ENCODE measurements at regions not wholly inside any gene's neighbourhood (a gene's known extent, or its start where the extent isn't known, plus 50 kb on each side); places are given as distances from the start of the nearest gene placed in this dataset.
"Not testable (repeated sequence)": the region's sequence is repeated elsewhere in the genome, so short reads cannot be mapped to it uniquely, and the experiment has no call there.

DNA sequence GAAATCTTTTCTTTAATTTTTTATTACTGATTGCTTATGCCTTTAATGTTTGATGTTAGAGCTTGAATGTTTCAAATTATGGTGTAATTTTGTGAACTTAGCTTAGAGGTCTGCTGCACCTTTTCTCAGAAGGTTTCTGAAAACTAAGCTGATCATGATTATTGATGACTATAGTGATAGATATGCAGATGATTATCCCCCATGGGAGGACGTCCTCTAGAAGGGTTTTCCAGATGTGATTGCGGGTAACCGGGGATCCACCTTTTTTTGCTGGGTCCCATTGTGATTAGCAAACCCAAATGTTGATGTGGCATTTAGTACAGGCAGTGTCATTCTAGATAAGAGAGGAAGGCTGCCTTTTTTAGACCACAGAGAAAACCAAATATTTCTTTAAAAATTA lies 272.9 kb downstream of the FBXO8 start:
- no peak for DNase-seq (ENCODE audit: low spot score)

DNA sequence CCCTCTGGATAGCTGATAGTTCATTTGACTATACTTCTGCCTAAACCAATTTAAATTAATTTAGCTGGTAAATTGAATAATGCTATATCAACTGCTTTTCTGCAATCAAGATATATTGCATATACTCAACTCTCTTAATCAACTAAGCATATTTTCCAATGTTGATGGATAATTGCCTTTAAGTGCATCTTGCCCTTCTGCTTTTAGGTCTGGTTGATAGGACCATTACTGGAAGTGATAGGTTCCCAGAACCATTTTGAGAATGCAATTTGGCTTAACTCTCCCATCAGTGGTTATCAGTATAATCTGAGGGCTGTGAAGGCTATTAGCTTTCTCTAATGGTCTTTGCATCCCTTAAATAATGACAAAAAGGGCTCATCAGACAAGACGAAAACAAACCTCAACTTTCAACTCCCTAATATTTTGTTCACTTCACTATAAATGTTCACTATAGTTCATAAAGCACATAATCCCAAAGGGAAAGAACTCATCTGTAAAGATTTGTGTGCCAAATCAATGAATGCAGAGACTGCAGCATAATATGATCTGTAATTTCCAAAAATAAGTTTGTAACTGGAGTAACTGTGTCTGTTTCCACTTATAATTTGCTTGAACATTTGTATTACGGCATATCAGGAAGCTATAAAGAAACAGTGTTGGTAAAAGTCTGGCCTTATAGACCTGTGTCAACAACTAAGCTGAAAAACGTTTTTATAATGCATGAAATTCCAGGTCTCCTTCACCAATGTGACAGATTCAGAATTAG lies 273.6 kb downstream of the FBXO8 start:
- no peak for DNase-seq (ENCODE audit: low spot score)

DNA sequence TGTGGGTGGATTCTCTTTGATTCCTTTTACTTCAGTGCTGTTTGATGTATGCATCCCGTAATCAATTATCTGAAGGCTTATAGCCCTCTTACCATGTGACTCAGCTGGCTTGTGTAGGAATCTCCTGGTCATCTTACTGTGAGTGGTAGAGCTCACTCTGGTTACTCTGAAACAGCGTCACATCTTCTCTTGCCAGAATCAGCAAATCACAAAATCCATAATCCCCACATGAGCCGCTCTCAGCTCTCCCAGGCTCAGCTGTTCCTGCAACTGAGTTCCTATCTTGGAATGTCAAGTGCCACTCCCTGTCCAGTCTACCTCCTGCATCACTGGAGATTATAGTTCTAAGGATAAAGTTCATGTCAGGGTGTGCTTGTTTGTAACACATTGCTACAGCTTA lies 278.0 kb downstream of the FBXO8 start:
- DNase-seq (ENCODE audit: low spot score): no peak

DNA sequence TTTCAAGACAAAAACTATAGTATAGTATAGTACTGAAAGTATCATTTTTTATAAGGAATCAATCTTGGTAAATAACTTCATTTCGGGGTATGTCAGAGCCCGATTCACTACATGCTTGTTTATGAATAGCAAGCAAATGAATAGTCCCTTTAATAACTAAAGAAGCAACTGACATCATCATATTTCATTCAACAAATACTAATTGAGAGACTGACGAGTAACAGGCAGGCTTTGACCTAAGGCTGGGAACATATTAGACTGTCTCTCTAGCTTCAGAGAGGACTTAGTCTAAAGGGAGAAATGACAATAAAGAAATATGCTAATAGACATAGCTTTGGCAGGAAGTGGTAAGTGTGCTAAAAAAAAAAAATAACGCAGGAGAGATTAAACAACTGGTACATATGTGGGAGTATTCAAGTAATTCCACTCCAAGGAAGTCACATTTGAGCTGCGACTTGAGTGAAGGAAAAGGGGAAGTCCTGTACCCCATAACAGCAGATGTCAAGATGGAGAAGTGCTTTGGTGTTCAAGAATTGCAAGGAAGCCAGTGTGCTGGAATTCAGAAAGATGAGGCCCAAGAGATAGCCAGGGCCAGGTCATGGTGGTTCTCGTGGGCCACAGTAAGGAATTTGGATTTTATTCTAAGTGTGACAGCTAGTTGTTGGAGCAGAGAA lies 284.9 kb downstream of the FBXO8 start:
- DNase-seq (ENCODE audit: low spot score): peak; percentile 80

DNA sequence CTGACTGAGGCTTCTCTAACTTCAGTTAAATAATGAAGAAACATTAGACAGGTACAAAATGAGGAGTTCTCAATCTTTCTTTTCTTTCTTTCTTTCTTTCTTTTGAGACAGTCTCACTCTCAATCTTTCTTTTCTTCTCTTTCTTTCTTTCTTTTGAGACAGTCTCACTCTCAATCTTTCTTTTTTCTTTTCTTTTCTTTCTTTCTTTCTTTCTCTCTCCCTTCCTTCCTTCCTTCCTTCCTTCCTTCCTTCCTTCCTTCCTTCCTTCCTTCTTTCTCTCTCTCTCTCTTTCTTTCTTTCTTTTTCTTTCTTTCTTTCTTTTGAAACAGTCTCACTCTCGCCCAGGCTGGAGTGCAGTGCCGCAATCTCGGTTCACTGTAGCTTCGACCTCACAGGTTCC lies 287.7 kb downstream of the FBXO8 start:
- not testable (repeated sequence) for DNase-seq (ENCODE audit: low spot score)

DNA sequence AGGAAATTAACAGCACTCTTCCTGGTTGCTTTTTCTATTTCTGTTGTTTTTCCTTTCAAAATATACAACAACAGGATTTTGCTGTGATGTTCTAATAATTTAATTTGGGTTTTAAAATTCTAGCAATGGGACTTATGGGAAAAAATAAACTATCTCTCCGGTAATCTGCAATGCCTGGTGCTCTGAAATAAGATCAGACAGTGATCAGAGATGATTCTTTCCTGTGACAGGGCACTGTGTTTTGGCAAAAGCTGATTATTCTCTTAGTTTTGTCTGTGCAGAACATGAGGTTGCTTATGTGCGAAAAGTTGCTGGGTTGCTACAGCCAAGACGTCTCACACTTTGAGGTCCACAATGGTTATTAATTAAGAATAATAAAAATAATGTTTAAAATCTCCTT lies 291.7 kb downstream of the FBXO8 start:
- DNase-seq (ENCODE audit: low spot score): no peak

DNA sequence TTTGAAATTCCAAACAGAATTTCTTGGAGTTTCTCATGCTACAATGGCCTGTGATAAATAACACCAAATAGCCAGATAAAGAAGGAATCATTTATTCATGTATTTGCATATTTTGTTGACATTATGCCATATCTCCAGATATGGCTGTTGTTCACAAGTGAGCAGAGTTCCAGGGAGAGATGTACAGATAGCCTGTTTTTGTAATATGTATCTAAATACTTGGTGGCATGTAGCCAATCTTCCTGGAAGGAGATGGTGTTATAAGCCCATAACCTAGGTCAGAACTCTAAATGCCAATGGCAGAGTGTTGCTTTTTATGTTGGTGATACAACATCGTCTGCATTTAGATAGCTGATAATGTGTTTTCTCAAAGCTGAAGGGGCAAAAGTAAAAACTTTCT lies 292.2 kb downstream of the FBXO8 start:
- DNase-seq (ENCODE audit: low spot score): no peak

DNA sequence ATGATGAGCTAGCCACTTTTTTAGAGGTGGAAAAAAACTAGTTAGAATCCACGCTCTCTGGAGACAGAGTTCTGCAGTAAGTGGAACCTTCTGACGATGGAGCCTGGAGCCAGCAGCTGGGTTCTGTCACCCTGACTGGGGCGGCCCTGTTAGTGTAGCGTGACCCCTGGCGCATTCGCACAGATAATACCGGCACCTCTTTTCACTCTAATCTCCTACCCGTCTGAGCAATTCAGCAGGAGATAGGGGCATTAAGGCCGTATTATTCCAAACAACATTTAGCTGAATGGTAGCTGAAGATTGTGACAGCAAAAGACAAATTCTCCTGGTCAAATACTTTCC lies 292.6 kb downstream of the FBXO8 start:
- DNase-seq (ENCODE audit: low spot score): no peak

DNA sequence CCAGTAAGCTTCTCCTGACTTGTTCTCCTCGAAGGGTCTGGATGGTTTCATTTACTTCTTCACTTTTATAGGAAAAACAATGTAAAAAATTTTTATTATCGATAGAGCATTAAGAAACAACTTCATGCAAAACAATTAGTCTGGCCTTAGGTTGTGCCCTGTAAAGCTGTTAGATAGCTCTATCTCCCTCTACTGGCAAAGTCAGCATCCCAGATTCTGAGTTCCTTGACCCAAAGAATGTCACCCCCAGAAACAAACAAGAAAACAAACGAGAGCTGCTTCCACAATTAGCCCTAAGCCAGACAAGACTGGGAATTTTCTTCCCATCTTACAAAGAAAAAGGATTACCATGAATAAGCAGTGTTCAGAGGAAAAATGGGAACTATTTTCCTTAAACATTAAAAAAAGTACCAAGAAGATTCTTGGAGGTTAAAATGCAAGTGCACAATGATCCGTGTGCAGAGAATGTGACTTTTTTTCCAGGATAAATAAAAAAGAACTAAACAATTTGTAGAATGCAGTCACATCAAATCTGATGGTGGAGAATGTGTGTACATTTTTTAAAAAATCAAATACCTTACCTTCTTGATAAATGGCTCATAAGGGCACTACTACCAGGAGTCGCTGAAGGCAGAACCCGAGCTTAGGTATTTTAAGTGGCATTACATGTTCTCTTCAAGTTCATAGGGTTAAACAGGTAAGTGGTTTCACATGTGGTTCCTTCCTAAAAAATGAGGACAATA lies 293.2 kb downstream of the FBXO8 start:
- peak; percentile 54 for DNase-seq (ENCODE audit: low spot score)

DNA sequence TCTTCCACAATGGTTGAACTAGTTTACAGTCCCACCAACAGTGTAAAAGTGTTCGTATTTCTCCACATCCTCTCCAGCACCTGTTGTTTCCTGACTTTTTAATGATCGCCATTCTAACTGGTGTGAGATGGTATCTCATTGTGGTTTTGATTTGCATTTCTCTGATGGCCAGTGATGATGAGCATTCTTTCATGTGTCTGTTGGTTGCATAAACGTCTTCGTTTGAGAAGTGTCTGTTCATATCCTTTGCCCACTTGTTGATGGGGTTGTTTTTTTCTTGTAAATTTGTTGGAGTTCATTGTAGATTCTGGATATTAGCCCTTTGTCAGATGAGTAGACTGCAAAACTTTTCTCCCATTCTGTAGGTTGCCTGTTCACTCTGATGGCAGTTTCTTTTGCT lies 319.9 kb downstream of the FBXO8 start:
- DNase-seq (ENCODE audit: low spot score): not testable (repeated sequence)

DNA sequence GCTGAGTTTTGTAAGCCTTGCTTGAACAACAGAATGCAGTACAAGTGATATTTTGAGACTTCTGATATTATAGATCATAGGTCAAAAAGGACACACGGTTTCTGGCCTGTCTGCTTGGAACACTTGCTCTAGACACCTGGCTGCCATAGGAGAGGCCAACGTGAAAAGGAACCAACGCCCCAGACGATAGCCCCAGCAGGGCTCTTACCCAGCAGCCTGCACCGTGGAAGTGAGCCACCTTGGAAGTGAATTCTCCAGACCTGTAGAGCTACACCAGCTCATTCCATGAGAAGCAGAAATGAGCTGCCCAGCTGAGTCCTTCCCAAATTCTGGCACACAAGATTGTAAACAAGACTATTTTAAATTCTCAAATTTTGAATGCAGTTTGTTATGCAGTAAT lies 323.1 kb downstream of the FBXO8 start:
- no peak for DNase-seq (ENCODE audit: low spot score)

DNA sequence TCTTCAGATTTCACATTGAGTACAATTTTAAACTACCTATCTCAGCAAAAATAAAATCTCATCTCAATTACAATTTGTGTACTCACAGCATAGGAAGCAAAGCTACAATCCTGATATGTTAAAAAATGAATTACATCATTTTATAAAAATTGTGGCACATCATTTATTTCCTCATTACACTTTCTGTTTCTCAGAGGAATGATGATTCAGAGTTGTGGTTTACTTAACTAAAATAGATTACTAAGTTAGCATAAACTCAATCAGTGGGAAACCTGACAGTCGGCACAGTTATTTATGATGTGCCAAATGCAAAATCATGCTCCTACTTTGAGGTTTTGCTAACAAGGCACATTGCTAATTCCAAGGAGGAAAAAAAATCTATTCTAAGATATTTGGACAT lies 325.0 kb downstream of the FBXO8 start:
- no peak for DNase-seq (ENCODE audit: low spot score)

DNA sequence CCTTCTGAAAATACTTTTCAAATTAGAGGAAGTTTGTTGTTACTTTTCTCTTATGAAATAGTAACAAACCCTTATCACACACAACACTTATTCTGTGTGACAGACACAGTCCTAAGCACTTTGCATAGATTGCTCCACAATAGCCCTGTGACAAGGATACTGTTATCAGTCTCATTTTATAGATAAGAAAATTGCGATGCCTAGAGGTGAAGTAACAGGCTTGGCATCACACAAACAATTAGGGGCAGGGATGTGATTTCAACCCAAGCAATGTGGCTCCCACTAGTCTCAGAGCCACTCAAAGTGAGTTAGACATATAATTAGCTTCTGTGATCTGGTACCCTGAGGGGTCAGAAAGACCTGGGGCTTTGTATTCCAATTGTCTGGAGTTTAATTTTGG lies 339.9 kb downstream of the FBXO8 start:
- DNase-seq (ENCODE audit: low spot score): no peak

DNA sequence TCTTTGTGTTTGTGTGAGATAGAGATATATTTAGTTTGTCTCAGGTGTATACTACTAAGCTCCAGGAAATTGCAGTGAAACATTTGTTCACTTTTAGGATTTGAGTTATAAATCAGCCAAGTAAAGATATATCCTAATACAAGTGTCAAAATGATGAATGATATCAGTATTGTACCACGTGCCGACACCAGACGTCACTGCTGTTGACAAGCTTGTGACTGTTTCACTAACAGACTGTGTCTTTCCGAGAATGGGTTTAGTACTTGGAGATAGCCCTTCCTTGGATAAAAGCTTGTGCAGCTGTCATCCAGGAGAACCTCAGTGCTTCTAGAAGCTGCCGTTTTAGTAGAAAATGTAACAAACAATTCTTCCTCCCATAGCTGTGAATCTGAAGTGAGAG lies 343.3 kb downstream of the FBXO8 start:
- DNase-seq (ENCODE audit: low spot score): no peak

DNA sequence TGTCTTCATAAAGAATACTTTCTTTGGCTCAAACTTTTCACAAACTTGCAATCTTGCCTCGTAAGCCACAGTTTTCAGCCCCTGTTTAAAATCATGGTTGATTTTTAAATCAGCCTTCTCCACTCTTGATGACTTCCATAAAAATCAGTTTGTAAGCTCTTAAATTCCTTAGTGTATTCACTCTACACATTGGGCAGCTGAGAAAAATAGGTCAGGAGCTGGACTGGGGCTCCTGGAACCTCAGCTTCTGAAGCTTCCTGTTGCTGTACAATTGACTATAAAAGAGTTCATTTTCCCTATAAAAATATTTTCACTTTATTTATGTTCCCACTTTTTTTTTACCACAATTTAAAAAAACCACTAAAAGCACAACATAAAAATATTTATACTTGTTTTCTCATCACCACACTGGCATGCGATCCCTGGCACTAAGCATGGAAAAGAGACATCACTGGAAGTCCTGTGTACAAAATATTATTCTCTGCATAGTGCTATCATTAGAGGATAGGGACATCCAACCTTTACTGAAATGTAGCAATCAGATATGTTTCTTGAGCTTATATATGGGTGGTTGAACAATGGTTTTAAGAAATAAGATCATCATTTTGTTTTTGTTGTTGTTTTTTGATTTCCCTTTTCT lies 345.7 kb downstream of the FBXO8 start:
- DNase-seq (ENCODE audit: low spot score): no peak

DNA sequence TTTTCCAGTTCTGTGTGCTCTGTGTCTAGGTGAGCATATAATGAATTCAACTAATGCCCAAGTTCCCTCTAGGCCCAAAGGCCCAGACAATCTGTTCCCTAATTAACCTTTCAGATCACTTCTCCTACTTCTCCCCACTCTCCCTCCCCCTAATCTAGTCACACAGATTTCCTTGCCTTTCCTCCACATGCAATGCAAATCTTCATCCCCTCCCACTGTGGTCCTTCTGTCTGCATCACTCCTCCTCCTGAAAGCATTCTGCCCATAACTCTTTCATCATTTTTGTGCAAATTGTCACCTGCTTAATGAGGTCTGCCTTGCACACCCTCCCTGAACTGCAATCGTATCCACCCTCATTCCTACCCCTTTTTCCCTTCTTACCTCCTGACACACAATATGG lies 346.6 kb downstream of the FBXO8 start:
- DNase-seq (ENCODE audit: low spot score): no peak

DNA sequence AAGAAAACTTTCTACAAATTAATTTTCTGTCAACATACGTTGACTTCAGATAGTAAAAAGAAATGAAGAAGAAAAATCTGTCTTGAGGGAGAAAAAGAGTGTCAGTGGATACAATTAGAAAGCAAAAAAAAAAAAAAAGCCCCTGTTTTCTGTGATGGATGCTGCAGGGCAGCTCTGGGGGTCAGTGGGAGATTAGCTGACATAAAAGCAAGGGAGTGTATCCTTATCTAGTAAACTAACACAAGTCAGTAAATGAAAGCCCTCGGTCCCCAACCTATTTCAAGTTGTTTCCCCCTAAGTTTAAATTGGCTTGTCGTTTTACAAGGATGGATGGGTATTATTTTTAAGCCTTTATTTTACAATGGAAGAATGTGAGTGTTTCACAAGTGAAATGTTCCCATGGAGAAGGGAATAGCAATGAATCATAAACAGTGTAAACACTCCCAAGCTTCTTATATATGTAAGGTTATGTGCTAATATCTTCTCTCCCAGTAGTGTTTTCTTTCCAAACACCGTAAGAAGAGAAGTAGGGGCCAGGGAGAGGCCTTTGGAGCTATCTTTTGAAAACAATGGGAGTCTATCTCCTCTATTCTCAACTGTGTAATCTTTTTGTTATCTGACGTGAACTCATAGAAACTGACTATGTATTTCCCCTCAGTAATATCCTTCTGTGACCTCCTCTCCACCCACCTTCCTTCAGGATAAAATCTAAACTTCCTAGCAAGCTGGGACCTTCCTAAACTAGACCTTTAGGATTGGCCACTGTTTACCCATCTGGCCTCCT lies 347.7 kb downstream of the FBXO8 start:
- peak; percentile 32 for DNase-seq (ENCODE audit: low spot score)

DNA sequence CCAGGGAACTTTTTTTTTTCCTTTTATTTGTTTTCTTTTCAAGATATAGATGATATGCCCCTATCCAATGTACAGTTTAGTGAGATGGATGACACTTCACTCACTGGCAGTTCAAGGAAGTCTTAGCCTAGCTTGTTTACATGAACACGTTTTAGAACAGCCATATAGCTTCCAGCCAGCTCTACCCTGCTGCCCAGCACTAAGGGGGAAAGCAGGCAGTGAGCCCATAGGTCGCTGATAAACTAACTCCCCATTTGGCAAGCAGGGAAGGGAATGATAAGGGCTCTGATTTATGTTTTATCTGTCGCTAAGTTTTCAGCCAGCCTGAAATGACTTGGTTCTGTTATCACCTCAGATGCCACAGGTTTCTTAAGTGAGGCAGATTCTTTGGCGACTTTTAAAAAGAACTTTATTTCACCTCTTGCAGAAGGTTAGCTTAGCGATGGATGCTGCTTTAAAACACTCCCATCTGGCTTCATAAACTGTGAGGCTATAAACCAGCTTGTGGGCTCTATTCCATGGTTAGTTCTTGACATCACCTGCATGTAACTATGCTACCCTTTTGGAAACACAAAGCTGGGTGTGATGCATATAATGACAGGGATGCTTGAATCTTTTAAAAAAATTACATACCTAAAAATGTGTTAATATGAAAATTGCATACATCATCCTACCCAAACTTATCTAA lies 348.4 kb downstream of the FBXO8 start:
- no peak for DNase-seq (ENCODE audit: low spot score)

DNA sequence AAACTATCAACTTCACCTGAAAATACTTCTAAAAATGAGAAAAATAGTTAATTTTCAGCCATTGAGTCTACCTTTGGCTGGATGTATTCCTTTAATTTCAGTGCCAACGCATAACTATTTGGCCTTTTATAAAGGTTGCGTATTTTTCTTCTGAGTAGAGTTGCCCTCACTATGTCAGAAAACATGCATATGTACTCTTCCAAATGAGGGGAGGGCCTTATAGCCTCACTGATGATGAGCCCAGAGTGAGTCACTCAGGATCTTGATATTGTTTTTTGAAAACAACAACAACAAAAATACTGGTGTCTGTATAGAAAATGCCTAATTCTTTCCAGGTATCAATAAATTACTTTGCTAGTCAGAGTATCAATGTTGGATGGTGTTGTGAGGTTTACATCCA lies 349.3 kb downstream of the FBXO8 start:
- no peak for DNase-seq (ENCODE audit: low spot score)

DNA sequence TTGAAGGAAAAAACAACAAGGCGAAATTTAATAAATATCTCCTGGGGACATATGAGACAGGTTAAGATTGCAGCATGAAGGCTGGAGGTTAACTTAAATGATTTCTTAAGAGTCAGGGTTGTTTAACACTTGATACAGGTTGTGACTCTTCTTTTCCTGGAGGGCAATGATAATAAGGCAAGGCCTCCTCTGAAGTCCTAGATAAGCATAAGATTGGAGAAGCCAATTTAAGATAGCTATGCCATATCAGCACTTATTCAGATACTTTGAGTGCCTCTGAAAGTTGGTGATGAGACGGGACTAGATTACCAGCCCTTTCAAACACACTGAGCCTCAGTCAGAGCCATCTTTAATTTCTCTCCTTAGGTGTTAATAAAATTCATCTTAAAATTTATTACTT lies 350.8 kb downstream of the FBXO8 start:
- no peak for DNase-seq (ENCODE audit: low spot score)

DNA sequence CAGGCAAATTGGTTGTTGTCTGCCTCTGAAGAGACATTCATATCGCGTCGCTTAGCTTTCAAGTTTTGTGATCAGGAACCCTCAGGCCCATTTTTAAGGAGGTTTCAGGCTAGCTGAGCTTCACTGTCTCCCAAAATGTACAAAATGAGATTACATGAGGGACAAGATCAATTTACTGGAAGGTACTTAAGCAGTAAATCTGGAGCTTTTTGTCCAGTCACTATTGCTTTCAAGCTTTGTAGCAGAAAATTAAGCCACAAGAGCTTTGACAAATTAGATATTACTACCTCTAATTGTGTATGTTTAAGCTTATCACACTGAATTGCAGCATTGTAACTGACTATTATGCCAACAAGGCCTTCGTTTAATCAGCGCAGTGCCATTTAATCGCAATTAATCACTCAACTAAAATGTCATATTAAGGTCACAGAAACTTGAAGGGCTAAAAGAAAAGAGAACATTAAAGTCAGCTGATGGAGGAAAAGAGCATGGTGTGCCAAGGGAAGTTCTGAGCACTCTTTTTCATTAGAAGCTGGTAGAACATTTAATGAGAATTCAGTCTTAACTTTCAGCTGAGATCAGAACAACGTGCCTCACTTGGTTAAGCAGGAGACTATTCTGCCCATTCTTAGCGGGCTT lies 353.0 kb downstream of the FBXO8 start:
- peak; percentile 50 for DNase-seq (ENCODE audit: low spot score)
